GM12891 (cell line): ENCODE measurements at regions not wholly inside any gene's neighbourhood (a gene's known extent, or its start where the extent isn't known, plus 50 kb on each side); places are given as distances from the start of the nearest gene placed in this dataset.
"Not testable (repeated sequence)": the region's sequence is repeated elsewhere in the genome, so short reads cannot be mapped to it uniquely, and the experiment has no call there.

ENCODE experiments used
- POLR2A ChIP-seq: IDR thresholded peaks from 2 replicates; pipeline ENCODE4 v1.6.1; 2011; ENCODE audit warnings: low read depth, low read length, control low read depth
- POLR2AphosphoS5 ChIP-seq: IDR thresholded peaks from 2 replicates; pipeline ENCODE4 v1.6.1; 2011; ENCODE audit warnings: low read depth, low read length, control low read depth

GRCh38 chr17:64713786-64714185 is 51.7 kb upstream of the SMURF2 start:
- TF ChIP-seq POLR2AphosphoS5, POLR2A: not testable (repeated sequence)
